ENCODE measurements at regions not wholly inside any gene's neighbourhood (a gene's known extent, or its start where the extent isn't known, plus 50 kb on each side); places are given as distances from the start of the nearest gene placed in this dataset.

DNA sequence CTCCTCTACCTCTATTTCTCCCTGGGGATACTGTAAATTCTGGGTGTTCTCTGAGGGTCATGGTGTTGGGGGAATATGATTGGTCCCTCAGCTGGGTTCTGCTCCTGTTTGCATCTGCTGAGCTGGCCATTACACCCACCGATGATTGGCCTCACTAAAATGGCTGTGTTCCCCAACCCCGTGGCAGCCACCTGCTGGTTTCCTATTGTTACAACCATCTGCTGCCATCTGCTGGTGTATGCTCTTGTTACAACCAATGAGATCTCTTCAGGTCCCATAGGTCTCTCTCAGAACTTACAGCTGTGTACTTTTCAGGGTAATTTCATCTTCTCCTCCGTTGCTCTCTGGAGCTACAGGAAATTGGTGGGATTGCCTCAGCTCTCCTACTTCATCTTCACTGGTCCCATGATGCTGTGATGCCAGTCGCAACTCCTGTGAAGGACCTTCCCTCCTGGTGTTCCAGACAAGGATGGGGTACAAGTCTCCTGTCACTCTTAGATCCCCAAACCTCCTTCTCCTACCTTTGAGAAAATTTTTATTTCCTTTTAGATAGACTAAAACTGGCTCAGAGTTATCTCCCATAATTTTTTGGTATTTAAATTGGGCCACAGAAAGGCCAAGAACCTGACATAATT, 303.5 kb upstream of the SMIM30 start:
- TF ChIP-seq CTCF (IDR thresholded peaks at IDR 0.05) (peak; percentile 43 to 74 (median 64)), POLR2A (IDR thresholded peaks at IDR 0.05) (no peak)
